Karpas-422 (cell line): ENCODE measurements at regions not wholly inside any gene's neighbourhood (a gene's known extent, or its start where the extent isn't known, plus 50 kb on each side); places are given as distances from the start of the nearest gene placed in this dataset.

ENCODE experiments used
- DNase-seq: peaks from one replicate; pipeline ENCODE4 v3.0.0-alpha.2; 2015
- H2AFZ ChIP-seq: fragments of 200-600 bp; sonication (generic); 2 replicates; pipeline ENCODE4 v1.6.1; 2014; ENCODE audit warnings: antibody characterized with exemption, low read length, mixed read lengths
- H3K27ac ChIP-seq: fragments of 200-600 bp; sonication (generic); 2 replicates; pipeline ENCODE4 v1.5.1; 2014; ENCODE audit warnings: mild to moderate bottlenecking, low read length, moderate library complexity
- H3K27me3 ChIP-seq: fragments of 200-600 bp; sonication (generic); 2 replicates; pipeline ENCODE4 v1.6.1; 2014; ENCODE audit warnings: low read length, mixed read lengths
- H3K36me3 ChIP-seq: fragments of 200-600 bp; sonication (generic); 2 replicates; pipeline ENCODE4 v1.6.1; 2014; ENCODE audit warnings: low read length, mixed read lengths; ENCODE audit not compliant: insufficient read depth
- H3K4me1 ChIP-seq: fragments of 200-600 bp; sonication (generic); 2 replicates; pipeline ENCODE4 v1.6.1; 2014; ENCODE audit warnings: mild to moderate bottlenecking, low read length, mixed read lengths
- H3K4me2 ChIP-seq: fragments of 200-600 bp; sonication (generic); 2 replicates; pipeline ENCODE4 v1.6.1; 2014; ENCODE audit warnings: low read length, low read depth, mild to moderate bottlenecking; ENCODE audit not compliant: poor library complexity, severe bottlenecking
- H3K4me3 ChIP-seq: fragments of 200-600 bp; sonication (generic); 2 replicates; pipeline ENCODE4 v1.5.1; 2014; ENCODE audit warnings: mild to moderate bottlenecking, antibody characterized with exemption, low read length, mixed read lengths
- H3K79me2 ChIP-seq: fragments of 200-600 bp; sonication (generic); 2 replicates; pipeline ENCODE4 v1.6.1; 2014; ENCODE audit warnings: mild to moderate bottlenecking, low read length, mixed read lengths
- H3K9ac ChIP-seq: fragments of 200-600 bp; sonication (generic); 2 replicates; pipeline ENCODE4 v1.6.0; 2014; ENCODE audit warnings: low read length
- H3K9me2 ChIP-seq: fragments of 200-600 bp; sonication (generic), shearing (Covaris generic); replicated peaks from 2 replicates; pipeline ENCODE4 v1.6.0; 2014; ENCODE audit warnings: mild to moderate bottlenecking, low read length, moderate library complexity; ENCODE audit not compliant: insufficient read depth
- H3K9me3 ChIP-seq: fragments of 300-700, 200-600 bp; sonication (generic); 2 replicates; pipeline ENCODE4 v1.6.1; 2014; ENCODE audit warnings: low read length, mixed read lengths
- H4K20me1 ChIP-seq: fragments of 200-600 bp; sonication (generic); 2 replicates; pipeline ENCODE4 v1.6.1; 2014; ENCODE audit warnings: mild to moderate bottlenecking, antibody characterized with exemption, low read length, low read depth; ENCODE audit not compliant: insufficient read depth

DNA sequence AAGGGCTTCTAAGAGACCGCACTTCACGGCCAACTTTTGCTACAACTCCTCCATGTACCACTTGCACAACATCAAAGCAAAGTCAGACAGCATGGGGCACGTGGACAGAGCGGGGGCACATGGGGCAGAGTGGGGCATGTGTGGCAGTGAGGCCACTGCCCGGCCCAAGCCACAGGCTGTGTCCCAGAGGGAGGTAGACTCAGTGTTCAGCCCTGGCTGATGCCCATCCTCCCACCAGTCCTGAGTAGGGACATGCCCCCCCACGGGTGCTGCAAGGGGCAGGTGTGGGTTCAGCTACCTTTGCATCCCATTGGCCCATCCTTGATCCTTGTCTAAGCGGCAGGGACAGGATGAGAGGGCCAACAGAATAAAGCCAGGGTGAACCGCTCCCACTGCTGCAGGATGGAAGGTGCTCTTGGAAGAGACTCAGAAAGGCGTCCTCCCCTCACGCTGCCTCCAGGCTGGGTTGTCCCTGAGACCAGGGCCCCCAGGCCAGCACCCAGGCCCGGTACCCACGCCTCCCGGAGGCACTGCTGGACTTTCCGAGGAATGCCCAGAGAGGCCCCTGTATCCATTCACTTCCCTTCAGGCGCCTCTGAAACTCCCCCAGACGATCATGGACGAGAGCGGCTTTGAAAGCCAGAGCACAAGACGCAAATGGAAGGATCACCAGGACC is 218.2 kb downstream of the NDUFA10 start:
- H3K27me3 ChIP-seq: no peaks in the 10 kb centered on the region
- H3K4me1 ChIP-seq: no peaks in the 10 kb centered on the region
- H3K9me3 ChIP-seq: no peaks in the 10 kb centered on the region
- H3K9me2 ChIP-seq: no peaks in the 10 kb centered on the region
- no peak for DNase-seq
- H3K4me2 ChIP-seq: no peak overlapping the region
- H4K20me1 ChIP-seq: no peaks in the 10 kb centered on the region
- H2AFZ ChIP-seq: no peak overlapping the region
- no peak overlapping the region for H3K4me3 ChIP-seq
- no peak overlapping the region for H3K27ac ChIP-seq
- no peaks in the 10 kb centered on the region for H3K79me2 ChIP-seq
- no peaks in the 10 kb centered on the region for H3K36me3 ChIP-seq
- no peak overlapping the region for H3K9ac ChIP-seq

DNA sequence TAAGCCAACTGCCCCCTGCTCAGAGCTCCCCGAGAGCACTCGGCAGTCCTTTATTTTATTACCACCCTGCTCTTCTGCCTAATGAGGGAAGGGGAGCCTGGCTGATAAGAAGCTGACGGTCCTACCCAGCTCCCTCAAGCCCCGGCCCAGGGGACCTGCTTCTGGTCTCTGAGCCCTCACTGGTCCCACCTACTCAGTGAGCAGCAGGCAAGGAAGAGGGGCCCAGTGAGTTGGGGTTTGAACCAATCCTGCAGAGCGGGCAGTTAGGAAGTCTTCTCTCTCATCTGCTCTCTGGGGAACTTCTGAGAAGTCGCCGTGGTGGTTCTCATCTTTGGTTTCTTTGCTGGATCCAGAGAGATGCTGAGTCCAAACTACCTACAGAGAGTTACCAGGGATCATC is 218.9 kb downstream of the NDUFA10 start:
- Histone ChIP-seq H4K20me1 (no peaks in the 10 kb centered on the region), H3K79me2 (no peaks in the 10 kb centered on the region), H3K9me3 (no peaks in the 10 kb centered on the region), H2AFZ (no peak overlapping the region), H3K36me3 (no peaks in the 10 kb centered on the region), H3K4me1 (no peaks in the 10 kb centered on the region), H3K27me3 (no peaks in the 10 kb centered on the region), H3K4me3 (no peak overlapping the region), H3K4me2 (no peak overlapping the region), H3K9me2 (no peaks in the 10 kb centered on the region), H3K9ac (no peak overlapping the region), H3K27ac (no peak overlapping the region)
- DNase-seq: no peak

DNA sequence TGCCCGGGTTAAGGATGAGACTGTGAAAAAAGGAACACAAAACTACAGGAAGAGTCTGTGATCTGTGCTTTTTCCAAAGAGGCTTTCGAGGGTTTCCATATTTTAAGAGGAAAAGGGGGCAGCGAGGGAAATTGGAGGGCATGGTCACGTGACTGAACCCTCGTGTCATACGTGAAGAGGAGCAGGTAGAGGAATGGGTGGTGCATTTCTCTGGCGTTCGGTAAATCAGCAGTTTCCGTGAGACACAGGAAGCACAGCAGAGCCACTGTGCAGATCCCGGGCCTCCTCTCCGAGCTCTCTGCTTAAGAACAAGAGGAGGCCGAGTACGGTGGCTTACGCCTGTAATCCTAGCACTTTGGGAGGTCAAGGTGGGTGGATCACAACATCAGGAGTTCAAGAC is 219.7 kb downstream of the NDUFA10 start:
- no peak overlapping the region for H2AFZ ChIP-seq
- no peak for DNase-seq
- no peak overlapping the region for H3K4me2 ChIP-seq
- no peaks in the 10 kb centered on the region for H3K79me2 ChIP-seq
- no peaks in the 10 kb centered on the region for H3K9me2 ChIP-seq
- no peaks in the 10 kb centered on the region for H3K27me3 ChIP-seq
- H3K4me1 ChIP-seq: no peaks in the 10 kb centered on the region
- no peak overlapping the region for H3K27ac ChIP-seq
- no peaks in the 10 kb centered on the region for H3K36me3 ChIP-seq
- no peaks in the 10 kb centered on the region for H3K9me3 ChIP-seq
- no peak overlapping the region for H3K9ac ChIP-seq
- no peak overlapping the region for H3K4me3 ChIP-seq
- no peaks in the 10 kb centered on the region for H4K20me1 ChIP-seq

DNA sequence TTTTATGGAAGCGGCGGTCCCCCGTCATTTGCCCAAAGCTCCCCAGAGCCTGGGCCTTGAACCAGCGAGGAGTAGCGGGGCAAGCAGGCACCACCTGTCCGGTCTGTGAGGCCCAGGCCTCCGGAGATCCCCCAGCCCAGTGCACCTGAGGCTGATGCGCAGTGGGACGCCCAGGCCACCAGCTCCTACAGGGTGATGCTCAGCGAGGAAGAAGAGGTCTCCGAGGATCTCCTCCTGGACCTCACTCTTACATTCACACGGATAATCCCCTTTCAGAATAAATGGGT is 220.2 kb downstream of the NDUFA10 start:
- Histone ChIP-seq H3K9me3 (no peaks in the 10 kb centered on the region), H3K27ac (no peak overlapping the region), H3K4me3 (no peak overlapping the region), H3K27me3 (no peaks in the 10 kb centered on the region; the same call in 1 of the 2 replicates), H3K36me3 (no peaks in the 10 kb centered on the region), H3K79me2 (no peaks in the 10 kb centered on the region), H3K4me1 (no peaks in the 10 kb centered on the region), H3K9ac (no peak overlapping the region), H4K20me1 (no peaks in the 10 kb centered on the region), H3K9me2 (no peaks in the 10 kb centered on the region), H3K4me2 (no peak overlapping the region), H2AFZ (no peak overlapping the region)
- DNase-seq: no peak

DNA sequence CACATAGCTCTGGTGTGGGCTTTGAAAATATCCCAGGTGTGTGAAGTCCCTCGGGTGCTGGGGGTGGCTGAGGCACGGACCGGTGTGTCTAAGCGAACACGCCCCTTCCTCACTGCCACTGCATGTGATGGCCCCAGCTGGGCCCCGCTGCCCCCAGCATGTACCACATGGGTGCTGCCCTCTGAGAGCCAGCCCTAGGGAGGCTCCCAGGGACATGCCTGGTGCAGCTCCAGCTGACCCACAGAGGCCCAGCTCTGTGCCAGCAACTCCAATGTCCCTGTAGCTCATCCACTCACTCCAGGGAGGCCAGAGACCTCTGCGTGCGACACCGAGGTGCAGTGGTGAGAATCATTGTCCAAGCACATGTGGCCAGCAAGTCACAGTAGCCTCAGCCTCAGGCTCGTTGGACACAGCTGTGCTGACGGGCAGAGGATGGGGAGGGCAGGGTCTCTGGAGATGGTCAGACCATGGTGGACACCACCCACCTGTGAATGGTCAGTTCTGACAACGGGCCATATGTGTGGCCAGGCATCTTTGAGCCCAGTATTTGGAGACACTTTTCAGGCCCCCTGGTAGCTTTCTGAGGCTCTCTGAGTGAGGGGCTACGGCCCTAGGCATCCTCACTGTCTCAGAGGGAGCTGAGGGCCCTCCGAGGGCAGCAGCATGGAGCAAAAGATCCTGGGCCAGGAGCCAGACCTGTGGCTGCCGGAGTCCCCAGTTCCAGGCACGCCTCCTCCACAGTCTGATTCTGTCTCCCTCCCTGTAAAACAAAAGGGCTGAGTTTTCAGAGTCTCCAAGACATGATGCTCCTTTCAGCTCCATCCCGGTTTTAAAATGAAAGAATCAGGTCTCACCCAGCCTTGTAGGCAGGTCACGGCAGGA is 220.7 kb downstream of the NDUFA10 start:
- Histone ChIP-seq H3K4me2 (no peak overlapping the region), H3K9ac (no peak overlapping the region), H3K9me2 (no peaks in the 10 kb centered on the region), H3K4me3 (no peak overlapping the region), H3K4me1 (no peaks in the 10 kb centered on the region), H3K27me3 (no peaks in the 10 kb centered on the region; the same call in 1 of the 2 replicates), H3K27ac (no peak overlapping the region), H3K9me3 (no peaks in the 10 kb centered on the region), H3K36me3 (no peaks in the 10 kb centered on the region), H4K20me1 (no peaks in the 10 kb centered on the region), H3K79me2 (no peaks in the 10 kb centered on the region), H2AFZ (no peak overlapping the region)
- no peak for DNase-seq

DNA sequence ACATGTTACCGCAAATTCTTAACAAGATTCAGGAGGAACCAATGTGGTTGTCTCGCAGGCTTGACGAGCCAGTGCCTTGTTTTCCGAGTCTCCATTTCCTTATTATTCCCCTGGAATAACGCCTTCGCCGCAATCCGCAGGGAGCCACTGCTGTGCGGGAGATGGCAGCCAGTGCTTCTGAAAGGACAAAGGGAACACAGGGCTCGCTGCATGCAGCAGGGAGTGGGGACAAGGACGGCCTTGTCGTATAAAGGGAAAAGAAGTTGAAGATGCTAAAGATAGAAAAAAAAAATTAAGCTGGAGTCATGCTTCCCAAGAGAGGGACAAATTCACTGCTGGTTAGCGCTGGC is 221.4 kb downstream of the NDUFA10 start:
- Histone ChIP-seq H3K79me2 (no peaks in the 10 kb centered on the region), H3K36me3 (no peaks in the 10 kb centered on the region), H3K4me3 (no peak overlapping the region), H3K27me3 (no peaks in the 10 kb centered on the region; the same call in 1 of the 2 replicates), H3K4me1 (no peaks in the 10 kb centered on the region), H3K9ac (no peak overlapping the region), H3K9me3 (no peaks in the 10 kb centered on the region), H3K27ac (no peak overlapping the region), H4K20me1 (no peaks in the 10 kb centered on the region), H3K9me2 (no peaks in the 10 kb centered on the region), H2AFZ (no peak overlapping the region), H3K4me2 (no peak overlapping the region)
- DNase-seq: no peak

DNA sequence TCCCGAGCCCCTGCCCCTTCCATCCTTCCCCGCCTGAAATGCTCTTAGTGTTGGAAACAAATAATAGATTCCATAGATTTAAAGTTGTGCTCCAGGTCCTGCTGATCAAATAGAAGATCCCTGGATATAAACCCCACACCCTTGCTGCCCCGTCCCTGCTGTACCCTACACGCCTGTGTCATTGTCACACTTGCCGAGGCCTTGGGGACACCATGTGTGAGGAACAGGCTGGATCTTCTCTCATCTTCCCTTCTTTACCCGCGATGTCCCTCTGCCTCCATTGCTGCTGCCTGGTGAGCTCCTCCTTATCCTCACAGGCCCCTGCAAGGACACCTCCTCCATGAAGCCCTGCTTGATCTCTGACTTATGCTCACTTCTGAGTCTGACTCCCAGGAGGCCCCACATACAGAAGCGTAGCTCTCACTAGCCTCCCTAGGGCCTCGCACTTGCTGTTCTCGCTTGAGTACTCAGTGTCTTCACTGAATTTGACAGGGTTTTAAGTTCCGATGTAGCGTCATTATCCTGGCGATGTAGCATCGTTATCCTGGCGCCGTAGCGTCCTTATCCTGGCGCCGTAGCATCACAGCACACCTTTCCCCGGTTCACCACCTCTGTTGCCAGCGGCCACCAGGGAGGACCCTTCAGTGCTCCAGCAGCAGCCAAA is 221.9 kb downstream of the NDUFA10 start:
- Histone ChIP-seq H3K4me2 (no peak overlapping the region), H4K20me1 (no peaks in the 10 kb centered on the region), H2AFZ (no peak overlapping the region), H3K36me3 (no peaks in the 10 kb centered on the region), H3K9me3 (no peaks in the 10 kb centered on the region), H3K9me2 (no peaks in the 10 kb centered on the region), H3K27ac (no peak overlapping the region), H3K4me1 (no peaks in the 10 kb centered on the region), H3K4me3 (no peak overlapping the region), H3K79me2 (no peaks in the 10 kb centered on the region), H3K27me3 (no peaks in the 10 kb centered on the region; the same call in 1 of the 2 replicates), H3K9ac (no peak overlapping the region)
- DNase-seq: peak; percentile 49

DNA sequence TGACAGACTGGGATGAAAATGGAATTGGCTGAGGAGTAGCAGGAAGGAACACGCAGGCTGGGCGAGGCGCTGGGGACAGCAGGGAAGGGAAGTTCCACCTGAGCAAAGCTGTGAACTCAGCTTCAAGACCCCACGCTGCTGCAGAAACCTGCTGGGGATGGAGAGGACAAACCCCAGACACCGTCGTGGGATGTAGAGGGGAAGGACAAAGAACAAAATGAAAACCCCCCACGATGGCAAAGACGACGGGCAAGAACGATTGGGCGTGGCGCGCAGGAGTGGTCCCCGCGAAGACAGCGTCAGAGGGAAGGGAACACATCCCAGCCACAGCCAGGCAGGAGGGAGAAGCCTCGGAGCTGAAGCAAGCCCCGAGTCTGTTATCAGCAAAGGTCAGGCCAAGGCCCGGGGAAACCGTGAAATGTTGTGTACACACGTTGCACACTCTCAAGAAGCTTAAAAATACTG is 222.9 kb downstream of the NDUFA10 start:
- Histone ChIP-seq H3K4me2 (no peak overlapping the region), H3K79me2 (no peaks in the 10 kb centered on the region), H3K9me3 (no peaks in the 10 kb centered on the region), H3K36me3 (no peaks in the 10 kb centered on the region), H2AFZ (no peak overlapping the region), H3K4me1 (no peaks in the 10 kb centered on the region), H3K27ac (no peak overlapping the region), H3K9ac (no peak overlapping the region), H3K27me3 (no peaks in the 10 kb centered on the region; the same call in 1 of the 2 replicates), H3K9me2 (no peaks in the 10 kb centered on the region), H3K4me3 (no peak overlapping the region), H4K20me1 (no peaks in the 10 kb centered on the region)
- no peak for DNase-seq
